Fibroblast of lung (primary cell): ENCODE measurements at regions not wholly inside any gene's neighbourhood (a gene's known extent, or its start where the extent isn't known, plus 50 kb on each side); places are given as distances from the start of the nearest gene placed in this dataset.

Experiments
- CTCF ChIP-seq, 2 donors: IDR thresholded peaks in 1 of 2; conservative IDR thresholded peaks in 1 of 2; 1 replicate in 1 of 2; 2 replicates in 1 of 2; pipeline ENCODE4 v1.5.1; 2011 to 2012; ENCODE audit warnings: low read length in 2 of 2, control low read depth in 1 of 2, inconsistent platforms in 1 of 2, low read depth in 1 of 2, mild to moderate bottlenecking in 1 of 2
- EZH2 ChIP-seq: IDR thresholded peaks from 2 replicates; pipeline ENCODE4 v1.5.1; 2012; ENCODE audit warnings: low read length, control low read depth, mild to moderate bottlenecking; ENCODE audit errors: missing control alignments

GRCh38 chr20:63062188-63063140, 55.7 kb upstream of the BHLHE23 start:
- TF ChIP-seq CTCF (conservative IDR thresholded peaks at IDR 0.05 in 1 of 2, IDR thresholded peaks at IDR 0.05 in 1 of 2; ENCODE audit: low read depth in 1 of 2, low read length in 2 of 2) (no peak), EZH2 (no peak)
